HG03196 (cell line): ENCODE measurements at regions not wholly inside any gene's neighbourhood (a gene's known extent, or its start where the extent isn't known, plus 50 kb on each side); places are given as distances from the start of the nearest gene placed in this dataset.

Experiments used
- ATAC-seq: cut with Tn5 transposase; IDR thresholded peaks from one replicate; pipeline ENCODE4 v1.9.1; 2021; ENCODE audit not compliant: unreplicated experiment

GRCh38 chr2:217419055-217419671, 559.3 kb upstream of the TNP1 start:
- no peak for ATAC-seq

DNA sequence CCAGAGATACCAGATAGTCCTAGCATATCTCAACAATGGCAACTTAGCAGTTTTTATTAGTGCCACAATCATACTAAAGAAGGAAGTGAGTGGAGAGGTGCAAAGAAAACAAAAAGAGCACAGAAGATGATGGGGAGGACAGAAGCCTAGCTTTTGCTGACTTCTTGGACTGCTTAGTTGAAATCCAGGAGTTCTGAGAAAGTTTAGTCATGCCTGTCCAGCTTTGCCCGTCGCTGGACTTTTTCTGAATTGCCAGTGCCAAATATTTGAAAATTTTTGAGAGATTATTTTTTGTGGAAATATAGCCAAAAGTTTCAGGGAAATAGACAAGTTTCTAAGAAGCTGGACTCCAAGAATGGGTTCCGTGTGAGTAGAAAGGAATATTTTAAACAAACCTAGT, 558.7 kb upstream of the TNP1 start:
- ATAC-seq = no peak

GRCh38 chr2:217418090-217418489, 558.2 kb upstream of the TNP1 start:
- ATAC-seq = no peak

GRCh38 chr2:217417536-217417935, 557.7 kb upstream of the TNP1 start:
- ATAC-seq = no peak

GRCh38 chr2:217415316-217415715, 555.5 kb upstream of the TNP1 start:
- peak; percentile 91 for ATAC-seq

- ATAC-seq = no peak
Observed at GRCh38 chr2:217414429-217414828, 554.6 kb upstream of the TNP1 start.

DNA sequence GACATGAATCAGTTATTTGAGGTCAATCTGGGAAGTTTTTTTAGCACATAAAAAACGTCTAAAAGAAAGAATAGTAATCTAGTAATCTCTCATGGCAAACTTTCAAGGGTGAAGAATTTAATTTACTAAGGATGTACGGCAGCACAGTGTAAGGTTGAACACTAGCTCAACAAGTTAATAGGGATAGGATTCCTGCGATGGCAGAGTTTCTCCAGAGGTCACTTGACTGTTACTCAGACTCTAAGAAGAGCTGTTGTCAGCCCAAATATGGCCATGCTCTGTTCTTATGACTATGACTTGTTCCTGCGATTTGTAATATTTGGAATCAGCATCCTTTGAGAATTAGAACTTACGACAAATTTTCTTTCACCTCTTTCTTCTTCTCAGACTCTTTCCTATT, 553.3 kb upstream of the TNP1 start:
- no peak for ATAC-seq

DNA sequence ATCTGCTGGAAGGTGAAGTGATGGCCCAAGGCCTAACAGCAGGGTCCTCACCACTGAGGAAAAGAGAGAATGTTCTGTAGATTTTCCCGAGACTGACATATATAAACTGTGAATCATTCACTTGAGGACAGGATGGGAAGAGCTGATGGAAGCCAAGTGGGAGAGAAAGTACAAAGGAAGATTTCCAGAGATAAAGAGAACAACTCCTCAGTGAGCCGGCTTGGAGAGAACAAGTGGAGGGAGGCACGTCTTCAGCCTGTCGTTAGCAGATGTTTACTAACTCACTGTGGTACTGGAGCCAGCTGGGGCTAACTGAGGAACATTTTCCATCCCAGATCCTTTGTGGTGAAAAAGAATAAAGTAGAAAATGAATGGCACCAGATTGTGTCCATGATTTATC, 552.9 kb upstream of the TNP1 start:
- ATAC-seq = no peak

- ATAC-seq = no peak
Observed at GRCh38 chr2:217412277-217412676, 552.4 kb upstream of the TNP1 start.

DNA sequence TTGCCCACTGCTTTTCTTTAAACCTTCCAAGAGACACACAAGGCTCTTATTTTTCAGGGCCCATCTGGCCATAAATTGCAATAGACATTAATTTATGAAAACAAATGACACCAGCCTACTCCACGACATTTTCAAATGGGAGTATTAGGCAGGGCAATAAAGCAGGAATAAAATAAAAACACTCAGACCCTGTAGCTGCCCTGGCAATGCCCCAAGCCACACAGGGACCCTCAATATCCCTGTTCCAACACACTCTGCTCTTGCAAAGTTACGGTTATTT, 550.8 kb upstream of the TNP1 start:
- no peak for ATAC-seq

- ATAC-seq = no peak
Observed at GRCh38 chr2:217409949-217410680, 550.3 kb upstream of the TNP1 start.

- ATAC-seq = no peak
Observed at GRCh38 chr2:217407362-217407761, 547.5 kb upstream of the TNP1 start.

- no peak for ATAC-seq
Observed at GRCh38 chr2:217404236-217404760, 544.4 kb upstream of the TNP1 start.

DNA sequence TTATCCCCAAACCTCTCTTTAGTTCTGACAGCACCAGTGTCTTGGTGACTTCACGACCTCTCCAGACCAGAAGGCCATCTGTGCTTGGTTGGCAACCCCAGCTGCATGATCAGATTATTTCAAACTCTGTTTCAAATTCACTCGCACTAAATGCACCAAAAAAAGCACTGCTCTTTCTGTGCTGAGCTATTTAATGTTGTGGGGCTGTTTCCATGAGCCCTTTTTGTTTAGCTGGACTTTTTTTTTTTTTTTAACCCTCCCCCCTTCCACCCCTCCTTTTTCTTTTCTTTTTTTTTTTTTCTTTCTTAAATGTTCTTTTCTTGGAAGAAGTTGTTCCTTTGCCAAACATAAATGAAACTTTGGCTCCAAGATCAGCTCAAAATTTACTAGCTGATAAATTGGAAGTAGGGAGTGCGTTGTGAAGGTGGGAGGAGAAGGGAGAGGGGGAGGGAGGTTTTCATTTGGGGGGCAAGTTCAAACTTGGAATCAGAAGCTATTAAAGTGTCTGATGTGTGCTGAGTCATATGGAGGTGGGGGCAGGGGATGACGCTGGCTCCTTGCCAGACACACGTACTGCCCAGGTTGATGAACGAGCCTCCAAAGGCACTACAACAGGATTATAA, 543.0 kb upstream of the TNP1 start:
- ATAC-seq = no peak

DNA sequence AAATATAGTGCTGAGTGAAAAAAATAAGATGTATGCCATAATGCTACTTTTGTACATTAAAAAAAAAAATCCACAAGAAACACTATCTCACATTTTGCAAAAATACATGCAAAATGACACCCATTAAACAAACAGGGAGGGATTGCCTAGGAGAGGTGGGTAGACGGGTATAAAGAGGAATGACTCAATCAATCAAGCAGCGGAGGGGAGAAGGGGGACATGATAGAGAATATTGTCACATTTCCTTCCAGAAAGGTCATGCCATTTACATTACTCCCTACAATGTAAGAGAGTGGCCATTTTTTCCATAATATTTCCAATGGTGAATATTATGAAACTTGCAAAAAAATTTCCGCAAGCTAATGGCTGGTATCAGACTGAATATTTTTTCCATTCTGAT, 542.3 kb upstream of the TNP1 start:
- ATAC-seq = no peak

- ATAC-seq = no peak
Observed at GRCh38 chr2:217399291-217399690, 539.4 kb upstream of the TNP1 start.

DNA sequence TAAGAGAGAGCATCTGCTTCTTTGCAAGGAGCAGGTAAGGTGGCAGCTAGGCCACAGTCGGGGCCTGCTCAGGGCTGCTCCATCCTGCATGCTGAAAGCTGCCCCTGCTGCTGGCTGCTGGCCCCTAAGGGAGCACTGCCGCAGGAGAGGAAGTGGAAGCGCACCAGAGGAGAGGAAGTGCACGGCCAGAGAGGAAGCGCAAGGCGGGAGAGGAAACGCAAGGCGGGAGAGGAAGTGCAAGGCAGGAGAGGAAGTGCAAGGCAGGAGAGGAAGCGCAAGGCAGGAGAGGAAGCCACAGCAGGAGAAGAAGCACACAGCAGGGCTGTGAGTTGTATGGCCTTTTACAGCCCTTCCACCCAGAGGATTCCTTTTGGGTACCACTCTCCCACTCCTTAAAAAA, 539.0 kb upstream of the TNP1 start:
- no peak for ATAC-seq

DNA sequence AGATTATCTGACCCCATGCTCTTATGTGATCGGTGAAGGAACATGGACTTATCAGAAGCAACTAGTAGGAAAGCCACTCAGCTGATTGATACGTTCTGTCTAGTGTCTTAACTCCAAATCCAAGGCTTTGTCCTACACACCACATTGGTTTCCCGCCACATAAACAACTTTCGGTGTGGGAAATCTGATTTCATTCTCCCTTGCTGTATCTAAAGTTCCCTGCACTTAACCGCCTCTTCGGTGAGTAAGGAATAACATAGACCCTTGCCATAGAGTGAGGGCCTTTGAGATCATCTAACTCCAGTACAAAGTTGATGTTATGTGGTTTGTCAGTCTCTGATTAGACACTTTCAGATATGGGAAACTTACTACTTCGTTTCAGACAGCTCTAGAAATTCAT, 538.2 kb upstream of the TNP1 start:
- no peak for ATAC-seq

GRCh38 chr2:217396586-217396985, 536.7 kb upstream of the TNP1 start:
- ATAC-seq = no peak

DNA sequence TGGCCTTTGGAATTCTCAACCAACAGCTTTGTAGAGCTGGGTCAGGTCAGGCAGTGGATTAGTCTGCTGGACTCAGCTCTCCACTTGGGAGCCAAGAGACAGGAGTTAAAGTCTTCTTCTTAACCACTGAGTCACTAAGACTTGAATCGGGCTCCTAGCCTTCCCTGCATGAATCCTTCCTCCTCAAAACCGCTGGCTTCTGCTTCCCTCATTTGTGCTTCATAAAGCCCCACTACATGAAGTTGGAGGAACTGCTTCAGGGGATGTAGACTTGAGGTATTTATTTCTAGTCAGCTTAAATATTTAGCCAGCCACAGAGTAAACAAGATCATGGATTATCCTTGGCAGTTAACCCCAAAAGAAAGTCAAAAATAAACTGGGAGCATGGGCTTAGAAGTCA, 536.3 kb upstream of the TNP1 start:
- no peak for ATAC-seq

- no peak for ATAC-seq
Observed at GRCh38 chr2:217394510-217395351, 534.9 kb upstream of the TNP1 start.
